ENCODE measurements at regions not wholly inside any gene's neighbourhood (a gene's known extent, or its start where the extent isn't known, plus 50 kb on each side); places are given as distances from the start of the nearest gene placed in this dataset.

DNA sequence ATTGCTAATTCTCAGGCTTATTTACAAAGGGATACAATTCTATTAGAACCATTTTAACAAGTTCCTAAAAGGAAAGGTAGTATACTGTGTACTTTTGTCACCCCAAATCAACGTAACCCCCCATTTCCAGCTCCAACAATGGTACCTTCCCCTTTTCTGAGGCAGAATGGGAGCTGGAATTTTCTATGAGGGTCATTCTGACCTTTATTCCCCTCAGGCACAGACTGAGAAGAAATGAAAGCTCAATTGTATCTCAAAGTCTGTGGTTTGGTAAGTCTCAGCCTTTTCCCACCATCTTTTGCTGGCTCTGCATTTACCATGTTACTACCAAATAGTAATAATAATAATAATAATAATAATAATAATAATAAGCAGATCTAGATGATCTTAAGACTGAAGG, 571.0 kb downstream of the RNF144B start:
- TF ChIP-seq EZH2phosphoT487 (conservative IDR thresholded peaks at IDR 0.05; ENCODE audit: low read length) (no peak), CTCF (IDR thresholded peaks at IDR 0.05; ENCODE audit: insufficient read depth, low read length, poor library complexity, severe bottlenecking) (no peak)

GRCh38 chr6:18961566-18961965, 574.4 kb downstream of the RNF144B start:
- H3K36me3 ChIP-seq (ENCODE audit: low read length) = no peaks in the 10 kb centered on the region
- no peaks in the 10 kb centered on the region for H3K9me2 ChIP-seq (replicated peaks; ENCODE audit: insufficient read depth, low read length)

More for the DNA sequence above, 571.0 kb downstream of the RNF144B start:
- Histone ChIP-seq H2AFZ (ENCODE audit: low read depth, low read length, severe bottlenecking) (no peak overlapping the region), H3K79me2 (ENCODE audit: insufficient read depth, low read length) (no peaks in the 10 kb centered on the region), H3K27ac (ENCODE audit: low read depth, low read length) (no peak overlapping the region), H4K20me1 (ENCODE audit: low read depth, low read length) (no peaks in the 10 kb centered on the region), H3K9ac (ENCODE audit: low read length) (no peak overlapping the region), H3K9me3 (ENCODE audit: insufficient read depth, low read length) (no peaks in the 10 kb centered on the region), H3K4me3 (ENCODE audit: insufficient read depth, low read length, poor library complexity, severe bottlenecking) (no peak overlapping the region), H3F3A (ENCODE audit: insufficient read depth) (no peaks in the 10 kb centered on the region), H3K4me2 (ENCODE audit: low read depth, low read length, poor library complexity, severe bottlenecking) (no peak overlapping the region), H3K9me2 (replicated peaks; ENCODE audit: insufficient read depth, low read length) (no peaks in the 10 kb centered on the region), H3K36me3 (ENCODE audit: low read length) (no peaks in the 10 kb centered on the region; the same call in 1 of the 2 replicates), H3K27me3 (ENCODE audit: low read length) (no peaks in the 10 kb centered on the region)

GRCh38 chr6:18962361-18962905, 575.3 kb downstream of the RNF144B start:
- TF ChIP-seq EZH2phosphoT487 (conservative IDR thresholded peaks at IDR 0.05; ENCODE audit: low read length) (no peak), CTCF (IDR thresholded peaks at IDR 0.05; ENCODE audit: insufficient read depth, low read length, poor library complexity, severe bottlenecking) (no peak)
- no peaks in the 10 kb centered on the region for H3K79me2 ChIP-seq (ENCODE audit: insufficient read depth, low read length)
- H3K9me2 ChIP-seq (replicated peaks; ENCODE audit: insufficient read depth, low read length) = no peaks in the 10 kb centered on the region

More at GRCh38 chr6:18961566-18961965, 574.4 kb downstream of the RNF144B start:
- H3F3A ChIP-seq (ENCODE audit: insufficient read depth) = no peaks in the 10 kb centered on the region
- H4K20me1 ChIP-seq (ENCODE audit: low read depth, low read length) = no peaks in the 10 kb centered on the region
- TF ChIP-seq CTCF (IDR thresholded peaks at IDR 0.05; ENCODE audit: insufficient read depth, low read length, poor library complexity, severe bottlenecking) (no peak), EZH2phosphoT487 (conservative IDR thresholded peaks at IDR 0.05; ENCODE audit: low read length) (no peak)
- no peak overlapping the region for H3K9ac ChIP-seq (ENCODE audit: low read length)
- H3K4me2 ChIP-seq (ENCODE audit: low read depth, low read length, poor library complexity, severe bottlenecking) = no peak overlapping the region
- H3K9me3 ChIP-seq (ENCODE audit: insufficient read depth, low read length) = no peaks in the 10 kb centered on the region
- no peak overlapping the region for H2AFZ ChIP-seq (ENCODE audit: low read depth, low read length, severe bottlenecking)
- no peak overlapping the region for H3K4me3 ChIP-seq (ENCODE audit: insufficient read depth, low read length, poor library complexity, severe bottlenecking)
- H3K79me2 ChIP-seq (ENCODE audit: insufficient read depth, low read length) = no peaks in the 10 kb centered on the region
- H3K27ac ChIP-seq (ENCODE audit: low read depth, low read length) = no peak overlapping the region
- H3K27me3 ChIP-seq (ENCODE audit: low read length) = no peaks in the 10 kb centered on the region

More at GRCh38 chr6:18962361-18962905, 575.3 kb downstream of the RNF144B start:
- H3K9me3 ChIP-seq (ENCODE audit: insufficient read depth, low read length) = no peaks in the 10 kb centered on the region
- no peak overlapping the region for H3K9ac ChIP-seq (ENCODE audit: low read length)
- H3K4me2 ChIP-seq (ENCODE audit: low read depth, low read length, poor library complexity, severe bottlenecking) = no peak overlapping the region
- no peaks in the 10 kb centered on the region for H3K27me3 ChIP-seq (ENCODE audit: low read length)
- no peak overlapping the region for H3K4me3 ChIP-seq (ENCODE audit: insufficient read depth, low read length, poor library complexity, severe bottlenecking)
- H3F3A ChIP-seq (ENCODE audit: insufficient read depth) = no peaks in the 10 kb centered on the region
- H3K36me3 ChIP-seq (ENCODE audit: low read length) = no peaks in the 10 kb centered on the region
- H3K27ac ChIP-seq (ENCODE audit: low read depth, low read length) = no peak overlapping the region
- no peak overlapping the region for H2AFZ ChIP-seq (ENCODE audit: low read depth, low read length, severe bottlenecking)
- H4K20me1 ChIP-seq (ENCODE audit: low read depth, low read length) = no peaks in the 10 kb centered on the region
